ENCODE measurements at regions not wholly inside any gene's neighbourhood (a gene's known extent, or its start where the extent isn't known, plus 50 kb on each side); places are given as distances from the start of the nearest gene placed in this dataset.

- no peaks in the 10 kb centered on the region for H3K4me1 ChIP-seq
- no peaks in the 10 kb centered on the region for H3K36me3 ChIP-seq (ENCODE audit: insufficient read depth in 1 of 2, low read depth in 1 of 2)
- DNase-seq (no peak), ATAC-seq (no peak)
- no peak overlapping the region for H3K4me3 ChIP-seq
- H3K27ac ChIP-seq, result no peak overlapping the region
- H3K9me3 ChIP-seq, result no peaks in the 10 kb centered on the region
- no peak for TF ChIP-seq CTCF (IDR thresholded peaks at IDR 0.05)
- 90 to 100% (median 96%) methylated on average over 1 of the region's 1 CpG for WGBS, 3 donors
- no peaks in the 10 kb centered on the region for H3K27me3 ChIP-seq (ENCODE audit: insufficient read depth in 3 of 3, low read length in 2 of 3)
- intact Hi-C loops (cut with DNase I), result no loop called here
Measured at GRCh38 chr18:73514449-73514848, 633.2 kb downstream of the FBXO15 start.

DNA sequence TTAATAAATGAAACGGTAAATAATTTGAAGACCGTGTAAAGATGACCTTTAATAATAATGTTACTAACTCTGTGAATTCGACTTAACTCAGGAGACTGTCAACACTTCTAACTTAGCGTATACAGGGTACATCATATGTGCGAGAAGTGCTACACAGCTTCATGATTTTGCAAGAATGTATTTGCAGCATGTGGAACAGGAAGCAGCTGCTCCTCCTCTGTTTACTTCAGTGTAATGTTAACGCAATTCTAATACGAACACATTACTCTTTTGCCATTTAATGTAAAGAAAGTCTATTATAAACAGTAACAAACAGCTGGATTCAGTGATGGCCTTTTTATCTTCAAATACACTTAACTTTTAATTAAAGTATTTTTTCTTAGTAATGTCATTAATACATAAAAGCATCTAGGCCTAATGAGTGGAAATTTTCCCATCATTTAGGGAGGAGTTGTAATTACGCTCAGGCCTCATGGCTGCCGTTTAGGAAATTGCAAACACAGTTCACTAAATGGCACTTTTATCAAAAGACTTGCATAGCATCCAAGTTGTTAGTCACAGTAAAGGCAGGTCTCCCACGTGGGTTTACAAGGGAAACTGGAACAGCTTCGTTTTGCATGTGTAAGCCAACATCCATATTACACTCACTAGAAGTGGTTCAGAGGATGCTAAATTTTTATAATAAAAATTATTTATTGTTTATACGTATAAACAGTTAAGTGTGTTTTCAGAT lies 635.7 kb downstream of the FBXO15 start:
- Histone ChIP-seq H3K27ac (no peak overlapping the region), H3K27me3 (ENCODE audit: insufficient read depth in 3 of 3, low read length in 2 of 3) (no peaks in the 10 kb centered on the region), H3K9me3 (no peaks in the 10 kb centered on the region), H3K36me3 (ENCODE audit: insufficient read depth in 1 of 2, low read depth in 1 of 2) (no peaks in the 10 kb centered on the region), H3K4me3 (no peak overlapping the region), H3K4me1 (no peaks in the 10 kb centered on the region)
- WGBS, 3 donors, result 51 to 59% (median 59%) methylated on average over 12 of the region's 12 CpGs
- intact Hi-C loops (cut with DNase I), result no loop called here
- no peak for TF ChIP-seq CTCF (IDR thresholded peaks at IDR 0.05)
- DNase-seq (no peak), ATAC-seq (no peak)

GRCh38 chr18:73509460-73509859 lies 638.2 kb downstream of the FBXO15 start:
- no peak for DNase-seq
- no peak for ATAC-seq
- Histone ChIP-seq H3K36me3 (ENCODE audit: insufficient read depth in 1 of 2, low read depth in 1 of 2) (no peaks in the 10 kb centered on the region), H3K9me3 (no peaks in the 10 kb centered on the region), H3K4me1 (no peaks in the 10 kb centered on the region), H3K27me3 (ENCODE audit: insufficient read depth in 3 of 3, low read length in 2 of 3) (no peaks in the 10 kb centered on the region), H3K27ac (no peak overlapping the region), H3K4me3 (no peak overlapping the region)
- intact Hi-C loops (cut with DNase I), result no loop called here
- WGBS, 3 donors, result 61 to 75% (median 74%) methylated on average over 2 of the region's 2 CpGs
- TF ChIP-seq CTCF (IDR thresholded peaks at IDR 0.05), result no peak

GRCh38 chr18:73503326-73503725 lies 635.5 kb upstream of the NETO1 start:
- H3K9me3 ChIP-seq, result no peaks in the 10 kb centered on the region
- H3K27me3 ChIP-seq (ENCODE audit: insufficient read depth in 3 of 3, low read length in 2 of 3), result no peaks in the 10 kb centered on the region
- ATAC-seq (no peak), DNase-seq (no peak)
- WGBS, 3 donors, result 0% methylated on average over 1 of the region's 1 CpG
- intact Hi-C loops (cut with DNase I), result no loop called here
- no peak overlapping the region for H3K27ac ChIP-seq
- no peaks in the 10 kb centered on the region for H3K36me3 ChIP-seq (ENCODE audit: insufficient read depth in 1 of 2, low read depth in 1 of 2)
- no peak overlapping the region for H3K4me3 ChIP-seq
- no peak for TF ChIP-seq CTCF (IDR thresholded peaks at IDR 0.05)
- no peaks in the 10 kb centered on the region for H3K4me1 ChIP-seq

DNA sequence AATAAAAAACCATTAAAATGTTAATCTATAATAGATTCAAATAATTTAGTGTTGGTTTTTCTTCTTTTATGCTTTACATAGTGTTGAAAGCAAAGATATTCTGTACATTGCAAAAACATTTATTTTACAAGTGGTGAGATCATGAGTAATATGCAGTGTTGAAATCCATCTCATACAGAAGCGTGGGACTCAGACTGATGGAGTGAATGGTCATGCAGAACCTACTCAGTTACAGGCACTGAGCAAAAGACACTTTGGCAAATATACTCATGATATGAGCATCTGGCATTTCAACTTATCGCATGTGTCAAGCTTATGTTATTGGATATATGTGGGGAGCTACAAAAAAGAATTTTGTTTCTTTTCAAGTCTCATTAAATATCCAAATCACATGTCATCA lies 620.2 kb upstream of the NETO1 start:
- no peaks in the 10 kb centered on the region for H3K4me1 ChIP-seq
- no peaks in the 10 kb centered on the region for H3K36me3 ChIP-seq (ENCODE audit: insufficient read depth in 1 of 2, low read depth in 1 of 2)
- H3K27ac ChIP-seq, result no peak overlapping the region
- 70 to 81% (median 76%) methylated on average over 2 of the region's 2 CpGs for WGBS, 3 donors
- H3K9me3 ChIP-seq, result no peaks in the 10 kb centered on the region
- no peak for TF ChIP-seq CTCF (IDR thresholded peaks at IDR 0.05)
- no peaks in the 10 kb centered on the region for H3K27me3 ChIP-seq (ENCODE audit: insufficient read depth in 3 of 3, low read length in 2 of 3)
- intact Hi-C loops (cut with DNase I), result no loop called here
- no peak for DNase-seq
- H3K4me3 ChIP-seq, result no peak overlapping the region
- ATAC-seq, result no peak
